Tibial nerve (tissue), 4 donors: ENCODE measurements at regions not wholly inside any gene's neighbourhood (a gene's known extent, or its start where the extent isn't known, plus 50 kb on each side); places are given as distances from the start of the nearest gene placed in this dataset.

Source experiments
- CTCF ChIP-seq, 5 experiments: fragments of 200-600 bp in 3 of 5; fragments of 450-650 bp in 2 of 5; sonication (generic) in 3 of 5; IDR thresholded peaks; one replicate each; pipeline ENCODE4 v1.5.1; 2016 to 2019; ENCODE audit warnings: antibody characterized with exemption in 5 of 5, mild to moderate bottlenecking in 3 of 5, moderate library complexity in 2 of 5
- EP300 ChIP-seq, 2 donors: sonication (generic); formaldehyde crosslinking; IDR thresholded peaks; one replicate each; pipeline ENCODE4 v1.6.1; 2017; ENCODE audit warnings: antibody characterized with exemption in 2 of 2, mild to moderate bottlenecking in 1 of 2
- POLR2A ChIP-seq, 2 donors: fragments of 450-650 bp; IDR thresholded peaks; one replicate each; pipeline ENCODE4 v1.6.1; 2017; ENCODE audit warnings: antibody characterized with exemption in 2 of 2, mild to moderate bottlenecking in 2 of 2, moderate library complexity in 2 of 2

GRCh38 chr15:84103345-84103744, 132.2 kb upstream of the GOLGA6L4 start:
- no peak for TF ChIP-seq CTCF (IDR thresholded peaks at IDR 0.05)
- no peak for TF ChIP-seq POLR2A (IDR thresholded peaks at IDR 0.05)
- no peak for TF ChIP-seq EP300 (IDR thresholded peaks at IDR 0.05)
